ENCODE measurements at regions not wholly inside any gene's neighbourhood (a gene's known extent, or its start where the extent isn't known, plus 50 kb on each side); places are given as distances from the start of the nearest gene placed in this dataset.

DNA sequence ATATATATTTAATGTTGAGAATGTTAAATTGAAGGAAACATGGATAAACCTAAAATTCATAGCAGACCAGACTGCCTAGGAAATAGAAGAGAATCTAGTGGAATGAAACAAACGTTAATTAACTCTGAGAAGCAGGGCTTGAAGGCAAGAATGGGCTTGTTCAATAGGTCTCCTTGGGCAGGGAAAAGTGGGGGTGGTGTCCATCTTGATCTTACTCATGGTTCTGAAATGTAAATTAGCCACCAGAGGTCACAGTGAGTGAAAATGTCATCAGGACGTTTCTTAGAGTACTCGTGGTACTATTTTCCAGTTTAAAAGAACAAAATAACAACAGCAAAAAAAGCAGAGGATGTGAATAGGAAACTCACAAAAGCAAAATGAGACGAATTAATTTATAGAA, 66.8 kb upstream of the BTBD3 start:
- TF ChIP-seq, protein P1, sequence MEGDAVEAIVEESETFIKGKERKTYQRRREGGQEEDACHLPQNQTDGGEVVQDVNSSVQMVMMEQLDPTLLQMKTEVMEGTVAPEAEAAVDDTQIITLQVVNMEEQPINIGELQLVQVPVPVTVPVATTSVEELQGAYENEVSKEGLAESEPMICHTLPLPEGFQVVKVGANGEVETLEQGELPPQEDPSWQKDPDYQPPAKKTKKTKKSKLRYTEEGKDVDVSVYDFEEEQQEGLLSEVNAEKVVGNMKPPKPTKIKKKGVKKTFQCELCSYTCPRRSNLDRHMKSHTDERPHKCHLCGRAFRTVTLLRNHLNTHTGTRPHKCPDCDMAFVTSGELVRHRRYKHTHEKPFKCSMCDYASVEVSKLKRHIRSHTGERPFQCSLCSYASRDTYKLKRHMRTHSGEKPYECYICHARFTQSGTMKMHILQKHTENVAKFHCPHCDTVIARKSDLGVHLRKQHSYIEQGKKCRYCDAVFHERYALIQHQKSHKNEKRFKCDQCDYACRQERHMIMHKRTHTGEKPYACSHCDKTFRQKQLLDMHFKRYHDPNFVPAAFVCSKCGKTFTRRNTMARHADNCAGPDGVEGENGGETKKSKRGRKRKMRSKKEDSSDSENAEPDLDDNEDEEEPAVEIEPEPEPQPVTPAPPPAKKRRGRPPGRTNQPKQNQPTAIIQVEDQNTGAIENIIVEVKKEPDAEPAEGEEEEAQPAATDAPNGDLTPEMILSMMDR (IDR thresholded peaks at IDR 0.05): no peak
- TF ChIP-seq NFIC (IDR thresholded peaks at IDR 0.05; ENCODE audit: borderline replicate concordance) (no peak), SMC3 (IDR thresholded peaks at IDR 0.05; ENCODE audit: low read depth, low read length) (no peak), RAD21 (IDR thresholded peaks at IDR 0.05; ENCODE audit: low read length) (no peak)
- TF ChIP-seq, protein P2, sequence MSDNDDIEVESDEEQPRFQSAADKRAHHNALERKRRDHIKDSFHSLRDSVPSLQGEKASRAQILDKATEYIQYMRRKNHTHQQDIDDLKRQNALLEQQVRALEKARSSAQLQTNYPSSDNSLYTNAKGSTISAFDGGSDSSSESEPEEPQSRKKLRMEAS (IDR thresholded peaks at IDR 0.05; ENCODE audit: low read depth): no peak
- TF ChIP-seq, protein P3, sequence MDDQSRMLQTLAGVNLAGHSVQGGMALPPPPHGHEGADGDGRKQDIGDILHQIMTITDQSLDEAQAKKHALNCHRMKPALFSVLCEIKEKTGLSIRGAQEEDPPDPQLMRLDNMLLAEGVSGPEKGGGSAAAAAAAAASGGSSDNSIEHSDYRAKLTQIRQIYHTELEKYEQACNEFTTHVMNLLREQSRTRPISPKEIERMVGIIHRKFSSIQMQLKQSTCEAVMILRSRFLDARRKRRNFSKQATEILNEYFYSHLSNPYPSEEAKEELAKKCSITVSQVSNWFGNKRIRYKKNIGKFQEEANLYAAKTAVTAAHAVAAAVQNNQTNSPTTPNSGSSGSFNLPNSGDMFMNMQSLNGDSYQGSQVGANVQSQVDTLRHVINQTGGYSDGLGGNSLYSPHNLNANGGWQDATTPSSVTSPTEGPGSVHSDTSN (IDR thresholded peaks at IDR 0.05): no peak
